ENCODE measurements at regions not wholly inside any gene's neighbourhood (a gene's known extent, or its start where the extent isn't known, plus 50 kb on each side); places are given as distances from the start of the nearest gene placed in this dataset.

GRCh38 chr17:59511726-59512125 is 53.7 kb upstream of the DHX40 start:
- no peak for TF ChIP-seq CTCF (IDR thresholded peaks at IDR 0.05; ENCODE audit: low read length)
- TF ChIP-seq EZH2 (optimal IDR thresholded peaks at IDR 0.05; ENCODE audit: low read depth, low read length): no peak
- TF ChIP-seq EZH2phosphoT487 (IDR thresholded peaks at IDR 0.05; ENCODE audit: low read length): no peak

Data from MM.1S (cell line).